ENCODE measurements at regions not wholly inside any gene's neighbourhood (a gene's known extent, or its start where the extent isn't known, plus 50 kb on each side); places are given as distances from the start of the nearest gene placed in this dataset.

GRCh38 chr5:6806668-6807067 is 93.4 kb downstream of the TENT4A start:
- no peak for DNase-seq (ENCODE audit: low read depth, low spot score)
- in situ Hi-C loops (cut with HindIII; ENCODE audit: low pct_unique_long_range_greater_than_20kb, low sequenced_read_pairs) = no loop called here

GRCh38 chr5:6808462-6808861 is 95.2 kb downstream of the TENT4A start:
- DNase-seq (ENCODE audit: low read depth, low spot score) = no peak
- in situ Hi-C loops (cut with HindIII; ENCODE audit: low pct_unique_long_range_greater_than_20kb, low sequenced_read_pairs) = no loop called here

- DNase-seq (ENCODE audit: low read depth, low spot score) = no peak
- in situ Hi-C loops (cut with HindIII; ENCODE audit: low pct_unique_long_range_greater_than_20kb, low sequenced_read_pairs) = no loop called here
These were observed 97.6 kb downstream of the TENT4A start for GRCh38 chr5:6810641-6811405.

DNA sequence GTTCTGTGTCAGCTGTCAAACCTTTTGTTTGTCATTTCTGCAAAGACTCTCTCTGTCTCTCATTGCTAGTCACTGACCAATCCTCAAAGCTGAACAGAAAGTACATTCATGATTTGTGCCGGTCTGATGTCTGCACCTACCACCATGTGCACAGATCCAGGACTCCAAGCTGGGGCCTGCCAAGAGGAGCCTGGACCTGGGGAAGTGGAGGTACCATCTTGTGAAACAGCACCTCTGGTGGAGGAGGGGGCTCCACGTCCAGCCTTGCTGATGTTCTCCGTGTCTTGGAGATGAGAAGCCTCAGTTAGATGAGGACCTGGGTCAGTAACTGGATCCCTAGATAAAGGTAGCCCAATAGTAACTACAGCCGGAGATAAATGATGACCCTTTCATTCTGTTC is 98.9 kb downstream of the TENT4A start:
- no peak for DNase-seq (ENCODE audit: low read depth, low spot score)
- in situ Hi-C loops (cut with HindIII; ENCODE audit: low pct_unique_long_range_greater_than_20kb, low sequenced_read_pairs) = no loop called here

DNA sequence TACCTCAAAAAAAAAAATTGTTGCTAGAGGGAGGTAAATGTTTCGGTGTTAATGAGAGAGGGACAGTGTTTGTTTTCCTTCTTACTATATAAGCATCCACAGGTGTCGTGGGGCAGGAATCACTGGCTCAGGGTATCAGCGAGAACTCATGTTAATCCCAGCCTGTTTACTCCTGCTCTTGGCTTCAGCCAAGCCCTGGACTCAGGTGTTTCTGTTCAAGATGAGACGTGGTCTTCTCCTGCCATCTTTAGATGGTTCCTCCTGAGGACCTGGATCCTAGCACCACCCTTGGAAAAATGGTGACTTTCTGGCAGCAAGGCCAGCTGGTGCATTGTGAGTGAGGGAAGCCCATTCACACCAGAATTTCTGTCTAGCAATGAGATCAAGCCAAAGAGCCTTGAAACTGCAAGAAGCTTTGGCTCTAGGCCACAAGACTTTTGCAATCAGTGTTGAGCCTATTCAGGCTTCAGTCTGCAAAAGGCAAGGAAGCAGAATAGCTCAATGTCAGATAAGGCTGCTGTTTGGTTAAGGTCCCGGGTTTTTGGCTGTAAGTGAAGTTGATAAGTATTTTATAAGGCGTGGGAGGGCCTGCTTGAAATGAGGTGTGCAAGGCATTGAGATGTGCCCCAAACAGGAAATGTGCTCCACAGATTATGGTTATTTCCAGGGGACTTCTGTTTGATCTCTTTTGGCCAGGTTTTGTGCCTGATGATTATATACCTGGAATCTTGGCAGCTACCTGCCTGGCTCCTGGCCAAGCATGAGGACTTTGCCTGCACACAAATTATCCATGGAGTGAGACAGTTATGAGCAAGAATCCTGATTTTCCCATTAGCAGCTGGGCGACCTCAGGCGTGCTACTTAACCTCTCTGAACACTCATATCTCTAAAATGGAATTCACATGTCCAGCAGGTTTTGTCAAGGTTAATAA is 99.8 kb downstream of the TENT4A start:
- no peak for DNase-seq (ENCODE audit: low read depth, low spot score)
- in situ Hi-C loops (cut with HindIII; ENCODE audit: low pct_unique_long_range_greater_than_20kb, low sequenced_read_pairs) = no loop called here

DNA sequence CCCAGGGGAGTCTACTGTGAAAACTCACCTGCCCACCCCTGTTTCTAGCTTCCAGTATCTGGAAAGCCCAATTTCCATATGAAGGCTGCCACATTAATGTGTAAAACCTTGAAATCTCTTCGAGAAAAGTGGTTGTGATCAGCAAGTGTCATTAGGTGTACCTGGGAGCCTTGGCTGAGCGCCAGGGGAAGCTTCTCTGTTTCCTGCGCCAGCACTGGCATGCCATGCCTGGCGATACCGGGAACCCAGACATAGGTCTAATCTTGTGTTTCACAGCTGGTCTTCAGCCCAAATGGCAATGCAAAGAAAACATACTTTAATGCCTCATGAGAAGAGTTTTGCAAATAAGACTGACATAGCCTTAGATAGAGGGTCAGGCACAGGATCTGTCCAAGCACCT is 101.6 kb downstream of the TENT4A start:
- in situ Hi-C loops (cut with HindIII; ENCODE audit: low pct_unique_long_range_greater_than_20kb, low sequenced_read_pairs) = no loop called here
- no peak for DNase-seq (ENCODE audit: low read depth, low spot score)

DNA sequence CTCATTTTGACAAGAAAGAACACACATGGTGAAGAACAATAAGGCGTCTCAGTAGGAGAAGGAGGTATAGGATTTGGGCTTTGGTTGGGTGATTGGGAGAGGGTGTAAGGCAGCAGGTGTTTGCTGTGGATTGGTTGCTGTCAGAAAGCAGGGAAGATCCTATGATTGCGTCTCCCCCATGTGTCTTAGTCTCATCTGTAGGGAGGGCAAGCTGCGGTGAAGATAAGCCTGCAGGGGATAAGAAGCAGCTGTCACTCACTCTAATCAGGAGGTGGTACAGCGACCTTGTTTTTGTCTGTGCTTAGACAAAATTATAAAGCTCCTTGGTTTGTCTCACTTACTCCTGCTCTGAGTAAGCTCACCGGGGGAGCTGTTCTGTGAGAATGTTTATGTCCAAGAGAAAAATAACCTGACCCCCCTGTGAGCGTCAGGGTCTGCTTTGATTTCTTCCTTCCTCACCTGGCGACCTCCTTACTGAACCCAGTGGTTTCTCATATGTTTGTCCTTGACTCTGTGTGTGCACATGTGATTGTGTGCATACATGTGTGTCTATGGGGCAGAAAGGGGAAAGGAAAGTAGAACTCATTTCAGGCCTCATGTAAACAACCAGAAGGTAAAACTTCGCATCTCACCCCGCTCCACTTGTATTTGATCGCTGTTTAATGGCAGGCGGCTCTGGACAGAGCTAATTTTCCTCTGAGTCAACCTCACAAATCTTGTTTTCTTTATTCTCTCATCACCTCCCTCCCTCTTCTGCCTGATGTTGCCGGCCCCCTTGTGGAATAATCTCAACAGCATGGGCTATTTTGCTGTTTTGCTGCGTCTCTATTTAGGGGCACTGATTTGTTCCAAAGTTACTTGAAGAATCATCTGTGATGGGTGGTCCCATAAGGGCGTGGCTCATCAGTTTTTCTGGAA is 105.6 kb downstream of the TENT4A start:
- no peak for DNase-seq (ENCODE audit: low read depth, low spot score)
- in situ Hi-C loops (cut with HindIII; ENCODE audit: low pct_unique_long_range_greater_than_20kb, low sequenced_read_pairs) = no loop called here

GRCh38 chr5:6819521-6819920 is 106.3 kb downstream of the TENT4A start:
- in situ Hi-C loops (cut with HindIII; ENCODE audit: low pct_unique_long_range_greater_than_20kb, low sequenced_read_pairs) = no loop called here
- no peak for DNase-seq (ENCODE audit: low read depth, low spot score)

- in situ Hi-C loops (cut with HindIII; ENCODE audit: low pct_unique_long_range_greater_than_20kb, low sequenced_read_pairs) = no loop called here
- DNase-seq (ENCODE audit: low read depth, low spot score) = peak; percentile 81
These were observed 107.7 kb downstream of the TENT4A start for GRCh38 chr5:6820851-6821479.

DNA sequence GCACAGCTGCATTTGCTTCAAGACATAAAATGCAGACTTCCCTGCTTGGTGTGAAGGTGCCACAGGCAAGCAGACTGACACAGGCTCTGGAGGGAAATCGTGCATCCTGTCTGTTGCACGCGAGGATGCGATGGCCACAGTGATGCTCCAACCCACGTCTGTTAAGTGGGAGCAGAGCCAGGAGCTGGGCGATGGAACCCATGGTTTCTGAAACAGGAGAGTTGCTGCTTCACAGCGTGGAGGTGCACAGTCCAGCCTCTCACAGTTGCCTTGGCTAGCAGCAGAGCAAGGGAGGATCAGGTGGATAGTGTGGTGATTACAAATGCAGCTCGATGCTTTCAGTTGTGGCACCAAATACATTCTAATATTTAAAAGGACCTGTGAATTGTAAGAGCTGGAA is 108.8 kb downstream of the TENT4A start:
- no peak for DNase-seq (ENCODE audit: low read depth, low spot score)
- in situ Hi-C loops (cut with HindIII; ENCODE audit: low pct_unique_long_range_greater_than_20kb, low sequenced_read_pairs) = no loop called here

GRCh38 chr5:6822556-6823343 is 109.5 kb downstream of the TENT4A start:
- in situ Hi-C loops (cut with HindIII; ENCODE audit: low pct_unique_long_range_greater_than_20kb, low sequenced_read_pairs) = no loop called here
- no peak for DNase-seq (ENCODE audit: low read depth, low spot score)

- in situ Hi-C loops (cut with HindIII; ENCODE audit: low pct_unique_long_range_greater_than_20kb, low sequenced_read_pairs) = no loop called here
- DNase-seq (ENCODE audit: low read depth, low spot score) = no peak
These were observed 110.8 kb downstream of the TENT4A start for GRCh38 chr5:6823996-6824395.

DNA sequence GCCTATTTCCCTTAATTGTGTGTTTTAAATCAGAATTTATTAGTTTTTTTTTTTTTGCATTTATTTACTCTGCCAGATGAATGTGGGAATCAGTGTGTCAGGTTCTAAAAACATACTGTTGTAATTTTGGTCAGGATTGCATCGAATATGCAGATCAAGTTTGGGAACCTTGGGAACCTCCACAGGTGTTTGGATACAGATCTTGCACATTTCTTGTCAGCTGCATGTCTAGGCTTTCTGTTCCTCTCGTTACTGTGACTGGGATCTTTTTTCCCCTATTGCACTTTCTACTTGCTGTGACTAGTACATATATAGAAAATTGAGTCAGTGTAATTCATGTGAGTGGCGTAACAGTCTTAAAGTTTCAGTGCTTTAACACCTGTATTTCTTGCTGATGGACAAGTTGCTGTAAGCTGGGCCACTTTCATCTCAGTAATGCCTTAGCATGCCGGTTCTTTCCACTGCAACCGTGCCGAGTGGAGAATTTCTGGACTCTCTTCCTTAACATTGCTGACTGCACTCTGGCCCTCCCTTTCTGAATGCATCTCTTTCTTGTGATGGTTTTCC is 112.5 kb downstream of the TENT4A start:
- in situ Hi-C loops (cut with HindIII; ENCODE audit: low pct_unique_long_range_greater_than_20kb, low sequenced_read_pairs) = no loop called here

DNA sequence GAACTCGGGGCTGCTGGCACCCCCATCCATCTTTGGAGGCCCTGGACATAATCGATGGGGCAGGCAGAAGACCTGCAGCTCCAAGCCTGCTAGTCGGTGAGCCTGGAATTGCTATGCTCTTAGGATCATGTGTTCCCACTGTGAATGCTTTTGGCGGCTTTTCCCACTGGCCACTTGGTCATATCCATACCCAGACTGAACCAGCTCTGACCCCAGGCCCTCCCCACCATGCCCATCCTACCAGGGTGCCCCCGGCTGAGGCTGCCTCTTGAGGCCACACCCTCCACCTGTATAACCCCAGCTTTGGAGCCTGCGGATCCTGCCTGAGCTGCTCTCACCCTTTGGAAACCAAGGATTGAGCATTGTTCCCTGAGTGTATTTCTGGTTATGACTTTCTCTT is 113.5 kb downstream of the TENT4A start:
- DNase-seq (ENCODE audit: low read depth, low spot score) = no peak
- in situ Hi-C loops (cut with HindIII; ENCODE audit: low pct_unique_long_range_greater_than_20kb, low sequenced_read_pairs) = no loop called here

More for the DNA sequence above, 112.5 kb downstream of the TENT4A start:
- no peak for DNase-seq (ENCODE audit: low read depth, low spot score)

- peak; percentile 28 for DNase-seq (ENCODE audit: low read depth, low spot score)
- in situ Hi-C loops (cut with HindIII; ENCODE audit: low pct_unique_long_range_greater_than_20kb, low sequenced_read_pairs) = no loop called here
These were observed 114.4 kb downstream of the TENT4A start for GRCh38 chr5:6827526-6828219.

All from SK-MEL-5 (cell line).